ENCODE measurements at regions not wholly inside any gene's neighbourhood (a gene's known extent, or its start where the extent isn't known, plus 50 kb on each side); places are given as distances from the start of the nearest gene placed in this dataset.
"Not testable (repeated sequence)": the region's sequence is repeated elsewhere in the genome, so short reads cannot be mapped to it uniquely, and the experiment has no call there.

DNA sequence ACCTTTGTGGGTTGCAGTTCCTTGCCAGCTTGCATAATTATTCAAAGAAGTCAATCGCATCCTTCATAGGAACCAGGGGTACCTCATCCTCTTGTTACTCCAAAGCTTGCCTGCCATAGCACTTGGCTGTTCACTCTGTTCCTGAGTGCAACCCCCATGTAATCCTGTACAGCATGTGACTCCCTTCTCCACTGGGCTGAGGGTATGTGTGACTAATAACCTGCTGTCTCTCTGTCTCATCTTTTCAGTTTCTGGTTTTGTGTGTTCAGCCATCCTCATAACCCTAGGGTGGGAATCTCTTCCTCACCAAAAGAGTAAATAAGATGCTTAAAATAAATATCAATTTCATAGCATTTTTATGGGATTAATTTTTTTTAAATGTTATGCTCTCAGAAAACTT is 351.9 kb downstream of the S1PR1 start:
- DNase-seq = peak; percentile 2

DNA sequence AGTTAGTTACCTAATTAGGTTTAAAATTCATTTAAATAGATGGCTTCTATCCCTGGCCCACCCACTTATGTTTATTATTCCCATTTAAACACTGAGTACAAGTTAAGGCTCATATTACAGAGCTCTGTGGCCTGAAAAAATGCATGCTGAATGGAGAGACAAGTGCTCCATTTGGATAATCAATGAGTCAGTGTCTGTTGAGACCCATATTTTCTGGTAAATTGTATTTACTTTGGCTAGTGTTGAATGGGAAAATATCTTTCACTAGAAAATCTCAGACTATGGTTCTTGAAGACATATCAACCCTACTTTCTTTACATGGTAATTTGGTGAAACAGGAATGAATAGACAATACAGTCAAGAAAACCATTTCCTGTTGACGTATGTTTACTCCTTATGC is 356.0 kb downstream of the S1PR1 start:
- peak; percentile 40 for DNase-seq

DNA sequence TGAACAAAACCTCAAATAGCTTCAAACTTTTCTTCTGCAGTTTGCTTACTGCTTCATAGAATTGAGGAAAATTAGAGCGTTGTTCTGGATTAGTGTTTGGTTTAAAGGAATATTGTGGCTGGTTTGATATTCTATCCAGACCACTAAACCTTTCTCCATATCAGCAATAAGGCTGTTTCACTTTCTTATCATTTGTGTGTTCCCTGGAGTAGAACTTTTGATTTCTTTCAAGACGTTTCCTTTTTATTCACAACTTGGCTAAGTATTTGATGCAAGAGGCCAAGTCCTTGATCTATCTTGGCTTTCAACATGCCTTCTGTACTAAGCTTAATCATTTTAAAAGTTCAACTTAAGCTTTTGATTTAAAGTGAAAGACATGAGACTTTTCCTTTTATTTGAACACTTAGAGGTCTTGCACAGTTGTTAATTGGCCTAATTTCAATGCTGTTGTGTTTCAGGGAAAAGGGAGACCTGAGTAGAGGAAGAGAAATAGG is 359.1 kb downstream of the S1PR1 start:
- no peak for DNase-seq

DNA sequence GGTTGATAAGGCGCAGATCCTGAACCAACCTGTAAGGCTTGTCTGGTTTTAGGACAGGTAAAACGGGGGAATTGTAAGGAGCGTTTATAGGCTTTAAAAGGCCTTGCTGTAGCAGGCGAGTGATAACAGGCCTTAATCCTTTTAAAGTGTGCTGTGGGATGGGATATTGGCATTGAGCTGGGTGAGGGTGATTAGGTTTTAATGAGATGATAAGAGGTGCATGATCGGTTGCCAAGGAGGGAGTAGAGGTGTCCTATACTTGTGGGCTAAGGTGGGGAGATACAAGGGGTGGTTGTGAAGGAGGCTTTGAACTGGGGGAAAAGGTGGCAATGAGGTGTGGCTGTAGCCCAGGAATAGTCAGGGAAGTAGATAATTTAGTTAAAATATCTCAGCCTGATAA is 363.8 kb downstream of the S1PR1 start:
- DNase-seq = not testable (repeated sequence)

DNA sequence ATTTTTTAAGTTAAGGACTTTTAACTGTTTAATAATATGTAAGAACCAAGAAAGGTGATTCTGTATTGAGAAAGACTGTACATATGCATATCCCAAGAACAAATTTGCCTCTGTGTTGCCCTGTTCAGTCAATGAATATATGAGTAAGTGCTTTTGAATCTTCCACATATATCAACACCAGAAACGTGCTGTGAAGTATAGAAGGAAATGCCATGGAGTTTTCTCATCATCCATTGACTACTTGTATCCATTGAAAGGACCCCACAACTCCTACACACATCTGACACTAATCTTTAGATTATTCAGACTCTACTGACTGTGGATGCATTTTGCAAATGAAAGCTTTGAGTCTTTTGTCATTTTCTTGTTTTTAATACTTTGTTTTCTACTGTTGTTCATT is 366.9 kb downstream of the S1PR1 start:
- peak; percentile 49 for DNase-seq

DNA sequence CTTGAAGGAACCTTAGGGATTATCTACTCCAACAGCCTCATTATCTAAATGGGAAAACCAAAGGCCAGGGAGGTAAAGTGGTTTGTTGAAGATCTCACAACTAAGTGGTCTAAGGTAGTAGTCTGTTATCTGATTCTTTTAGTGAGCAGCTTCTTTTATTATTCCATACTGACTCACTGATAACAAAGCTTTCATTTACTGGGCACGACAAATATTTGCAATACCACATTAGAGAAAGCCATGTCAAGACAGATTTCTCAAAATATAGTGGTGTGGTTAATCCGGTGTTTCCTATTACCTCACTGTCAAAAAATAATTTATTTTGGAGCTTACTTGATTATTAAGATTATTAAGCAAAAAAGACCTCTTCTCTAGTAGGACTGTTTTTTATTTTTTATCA is 369.1 kb downstream of the S1PR1 start:
- DNase-seq = no peak

DNA sequence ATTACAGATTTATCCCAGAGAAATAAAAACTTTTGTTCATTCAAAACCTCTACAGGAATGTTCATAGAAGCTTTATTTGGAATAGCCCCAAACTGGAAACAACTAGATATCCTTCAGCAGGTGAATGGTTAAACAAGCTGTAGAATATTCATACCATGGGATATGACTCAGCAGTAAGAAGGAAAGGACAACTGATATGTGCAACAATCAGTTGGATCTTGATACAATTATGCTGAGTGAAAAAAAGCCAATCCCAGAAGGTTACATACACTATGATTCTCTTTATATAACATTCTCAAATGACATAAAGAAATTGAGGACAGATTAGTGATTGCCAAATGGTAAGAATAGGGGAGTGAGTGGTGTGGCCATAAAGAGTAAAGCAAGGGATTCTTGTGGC is 376.7 kb downstream of the S1PR1 start:
- peak; percentile 2 for DNase-seq

DNA sequence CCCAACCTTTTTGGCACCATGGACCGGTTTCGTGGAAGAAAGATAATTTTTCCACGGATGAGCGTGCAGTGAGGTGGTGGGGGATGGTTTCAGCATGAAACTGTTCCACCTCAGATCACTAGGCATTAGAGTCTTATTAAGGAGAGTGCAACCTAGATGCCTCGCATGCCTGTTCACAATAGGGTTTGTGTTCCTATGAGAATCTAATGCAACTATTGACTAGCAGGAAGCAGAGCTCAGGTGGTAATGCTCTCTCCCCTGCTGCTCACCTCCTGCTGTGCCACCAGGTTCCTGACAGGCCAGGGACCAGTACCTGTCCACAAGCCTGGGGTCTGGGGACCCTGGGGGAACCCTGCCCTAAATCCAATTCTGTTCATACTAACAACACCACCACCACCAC is 377.8 kb downstream of the OLFM3 start:
- no peak for DNase-seq

DNA sequence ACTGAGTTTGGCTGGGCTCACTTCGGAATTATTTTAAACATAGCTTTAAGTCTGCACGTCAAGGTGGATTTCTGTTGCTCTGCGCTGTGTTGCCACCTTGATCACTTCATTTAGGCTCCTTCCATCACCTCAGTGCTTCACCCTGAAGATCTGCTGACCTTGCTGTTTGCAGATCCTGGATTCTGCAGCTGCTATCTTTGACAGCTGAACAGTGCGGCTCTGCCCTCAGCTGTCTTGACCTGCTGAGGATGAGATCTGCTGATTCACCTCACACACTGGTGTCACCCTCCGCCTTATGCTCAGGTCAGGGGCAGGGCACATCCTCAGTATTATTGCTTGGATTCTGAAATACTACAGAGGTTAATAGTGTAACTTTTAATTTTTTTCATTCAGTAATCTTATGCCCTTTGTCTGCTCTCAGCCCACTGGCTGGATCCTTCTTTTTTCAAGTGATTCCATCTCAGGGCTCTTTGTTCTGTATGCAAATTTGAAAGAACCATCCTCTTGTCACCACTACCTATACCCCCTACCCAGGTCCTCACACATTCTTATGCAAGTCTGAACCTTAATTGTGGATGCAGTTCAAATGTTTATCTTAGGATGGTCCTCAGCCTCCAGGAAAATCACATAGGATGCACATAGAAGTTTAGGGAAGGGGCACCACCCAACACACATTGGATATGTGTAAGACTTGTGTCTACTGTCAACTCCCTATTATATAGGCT is 364.0 kb downstream of the OLFM3 start:
- DNase-seq = no peak

DNA sequence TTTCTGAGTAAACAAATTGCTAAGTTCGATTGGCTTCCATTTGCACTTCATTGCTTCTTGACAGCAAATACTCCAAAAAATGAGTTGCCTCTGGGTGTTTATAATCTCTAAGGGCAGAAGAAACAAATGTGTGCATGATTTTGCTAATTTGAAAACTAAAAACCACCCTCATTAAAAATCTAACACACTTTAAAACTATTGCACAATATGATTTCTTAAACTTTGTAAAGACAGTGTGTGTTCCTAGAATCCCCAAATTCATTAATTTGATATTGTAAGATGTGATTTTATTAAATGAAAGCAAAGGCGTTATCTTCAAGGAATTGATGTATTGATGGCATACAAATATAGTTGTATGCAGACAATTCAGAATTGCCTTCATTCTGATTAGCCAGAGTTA is 350.9 kb downstream of the OLFM3 start:
- no peak for DNase-seq

DNA sequence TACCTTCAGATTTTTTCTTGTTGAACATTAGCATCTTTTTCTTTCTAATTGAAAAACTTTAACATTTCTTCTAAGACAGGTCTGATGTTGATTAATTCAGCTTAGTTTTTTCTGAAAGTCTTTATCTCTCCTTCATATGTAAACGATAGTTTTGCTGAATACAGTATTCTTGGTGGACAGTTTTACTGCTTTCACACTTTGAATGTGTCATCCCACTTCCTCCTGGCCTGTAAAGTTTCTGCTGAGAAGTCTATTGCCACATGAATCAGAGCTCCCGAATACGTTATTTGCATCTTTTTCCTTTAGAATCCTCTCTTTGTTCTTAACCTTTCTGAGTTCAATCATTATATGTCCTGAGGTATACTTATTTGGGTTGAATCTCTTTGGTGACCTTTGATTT is 344.2 kb downstream of the OLFM3 start:
- no peak for DNase-seq

DNA sequence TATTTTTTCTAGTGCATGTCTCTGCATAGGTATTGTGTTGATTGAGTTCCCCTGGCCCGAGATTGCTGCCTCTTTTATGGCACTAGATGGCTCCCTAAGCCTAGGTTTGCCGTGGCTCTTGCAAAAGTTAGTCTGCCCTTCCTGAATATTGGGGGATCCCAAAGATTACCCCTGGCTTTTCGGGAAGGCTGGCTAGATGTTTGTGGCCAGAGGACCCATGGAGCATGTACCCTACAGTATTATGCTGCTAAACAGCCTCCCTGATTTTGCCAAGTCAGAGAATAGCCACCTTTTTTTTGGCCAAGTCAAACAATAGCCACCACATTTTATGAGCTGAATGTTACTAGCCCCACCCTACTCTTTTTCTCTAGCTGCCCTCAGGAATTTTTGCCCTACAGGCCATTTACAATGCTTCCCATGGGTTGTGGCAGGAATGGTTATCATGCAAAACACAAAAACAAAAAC is 343.2 kb downstream of the OLFM3 start:
- DNase-seq = no peak

DNA sequence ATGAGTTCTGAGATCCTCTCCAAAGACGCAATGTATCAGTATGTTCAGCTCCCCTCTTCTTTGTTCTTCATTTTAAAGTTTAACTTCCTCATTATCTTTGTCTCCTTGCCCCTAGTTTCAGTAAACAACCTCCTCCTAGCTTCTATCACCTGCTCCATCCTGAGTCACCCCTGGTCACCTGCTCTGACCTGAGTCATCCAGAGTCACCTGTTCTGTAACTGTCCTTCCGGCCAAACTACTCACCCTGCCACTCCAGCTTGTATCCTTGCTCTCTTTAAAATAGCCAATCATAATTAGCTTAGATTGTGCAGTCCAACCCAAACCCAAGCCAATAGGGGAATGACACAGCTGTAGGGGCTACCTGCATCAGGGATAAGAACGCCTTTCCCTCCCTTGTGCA is 332.0 kb downstream of the OLFM3 start:
- no peak for DNase-seq

DNA sequence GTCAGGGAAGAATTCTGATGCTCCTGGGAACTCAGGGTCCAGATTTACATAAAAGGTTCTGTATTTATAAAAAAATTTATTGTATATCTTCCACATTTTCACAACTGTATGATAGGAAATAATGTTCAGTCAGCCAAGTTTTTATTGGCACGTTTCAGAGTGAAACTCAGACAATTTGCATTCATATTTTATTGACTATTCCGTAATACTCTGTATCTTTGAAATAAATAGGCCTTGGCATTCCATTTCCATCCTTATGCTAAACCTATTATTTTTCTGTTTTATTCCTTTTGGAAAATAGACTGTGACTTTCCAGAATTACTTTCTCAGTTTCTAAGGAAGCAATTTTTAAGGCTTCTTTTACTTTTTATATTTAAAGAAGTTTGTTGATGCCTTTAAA is 329.0 kb downstream of the OLFM3 start:
- DNase-seq = no peak

DNA sequence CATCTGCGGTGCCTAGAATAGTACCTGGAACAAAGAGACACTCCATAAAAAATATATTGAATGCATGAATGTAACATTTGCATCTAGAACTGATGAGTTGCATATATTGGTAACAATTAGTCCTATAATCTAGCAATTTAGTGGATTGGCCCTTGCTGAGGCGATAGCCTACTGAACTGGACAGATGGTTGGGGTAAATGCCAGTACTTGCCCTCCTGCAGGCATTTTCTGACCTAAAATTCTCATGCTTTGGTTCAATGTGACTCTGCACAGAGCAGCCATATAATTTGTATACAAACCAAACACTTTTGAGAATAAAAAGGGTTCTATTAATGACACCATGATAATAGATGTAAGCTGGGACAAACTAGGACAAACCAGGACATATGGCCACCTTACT is 313.6 kb downstream of the OLFM3 start:
- no peak for DNase-seq

DNA sequence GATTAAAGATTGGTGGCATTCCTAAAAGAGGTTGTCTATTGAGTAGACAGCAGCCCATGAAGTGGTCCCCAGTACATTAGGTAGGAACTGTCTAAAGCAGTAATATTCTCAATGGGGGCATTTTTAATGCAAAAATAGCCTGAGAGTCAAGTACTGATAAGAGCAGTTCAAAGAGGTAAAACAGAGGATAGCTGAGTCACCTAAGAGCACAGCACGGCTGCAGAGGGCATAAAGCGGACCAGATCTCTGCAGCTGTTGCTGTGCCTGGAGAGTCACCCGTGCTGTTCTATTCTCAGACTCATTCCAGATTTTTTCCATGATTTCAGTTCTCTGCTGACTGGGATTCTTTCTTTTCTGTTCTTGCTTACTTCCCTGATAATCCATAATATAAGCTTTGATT is 313.2 kb downstream of the OLFM3 start:
- no peak for DNase-seq

DNA sequence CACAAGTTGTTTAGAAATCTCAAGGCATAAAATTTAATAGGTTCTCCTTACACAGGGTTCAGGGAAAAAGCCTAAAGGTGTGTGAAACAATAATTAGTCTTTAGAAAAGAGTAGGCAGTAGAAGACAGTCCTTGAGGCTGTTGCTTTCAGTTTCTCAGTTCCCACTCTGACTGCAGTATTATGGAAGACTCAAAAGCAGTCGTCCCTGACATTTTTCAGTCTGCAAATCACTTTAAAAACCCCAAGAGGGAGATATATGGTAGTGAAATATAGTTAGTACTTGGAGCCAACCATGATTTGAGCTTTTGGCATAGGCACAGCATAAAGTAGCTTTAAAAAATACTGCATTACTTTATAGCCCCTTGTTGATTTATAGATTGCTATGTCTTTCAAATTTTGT is 299.7 kb downstream of the OLFM3 start:
- DNase-seq = no peak

DNA sequence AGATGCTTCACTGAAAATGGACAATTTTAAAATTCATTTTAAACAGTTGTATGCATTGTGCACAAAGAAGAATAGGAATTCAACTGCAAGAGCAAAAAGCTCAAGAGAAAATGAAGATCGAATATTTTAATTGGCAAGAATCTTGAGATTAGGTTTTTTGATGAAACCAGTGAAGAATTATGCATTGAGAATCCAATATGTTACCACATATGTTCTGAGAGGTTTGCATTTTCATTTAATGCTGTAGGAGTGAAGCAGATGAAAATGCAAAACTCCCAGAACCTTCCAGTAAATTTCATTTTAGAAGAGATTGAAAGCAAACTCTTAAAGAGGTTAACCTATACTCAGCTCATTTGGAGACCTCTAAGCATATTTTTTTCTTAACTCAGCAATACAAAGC is 298.0 kb downstream of the OLFM3 start:
- DNase-seq = no peak

DNA sequence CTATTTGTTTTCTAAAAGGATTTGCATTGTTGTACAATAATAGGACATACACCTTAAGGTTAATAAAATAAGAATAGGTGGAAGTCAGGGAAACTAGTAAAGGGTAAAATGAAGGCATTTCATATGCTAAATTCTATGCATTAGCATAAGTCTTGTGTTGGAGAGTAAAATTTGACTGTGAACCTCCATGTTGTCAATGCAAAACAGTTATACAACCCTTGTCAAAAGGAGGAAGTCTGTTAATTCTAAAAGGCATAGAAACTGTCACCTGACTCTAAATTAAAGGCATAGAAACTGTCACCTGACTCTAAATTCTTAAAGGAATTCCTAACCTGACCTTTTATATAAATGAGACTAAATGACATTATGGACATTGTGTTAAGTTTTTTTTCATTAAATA is 291.8 kb downstream of the OLFM3 start:
- DNase-seq = no peak

DNA sequence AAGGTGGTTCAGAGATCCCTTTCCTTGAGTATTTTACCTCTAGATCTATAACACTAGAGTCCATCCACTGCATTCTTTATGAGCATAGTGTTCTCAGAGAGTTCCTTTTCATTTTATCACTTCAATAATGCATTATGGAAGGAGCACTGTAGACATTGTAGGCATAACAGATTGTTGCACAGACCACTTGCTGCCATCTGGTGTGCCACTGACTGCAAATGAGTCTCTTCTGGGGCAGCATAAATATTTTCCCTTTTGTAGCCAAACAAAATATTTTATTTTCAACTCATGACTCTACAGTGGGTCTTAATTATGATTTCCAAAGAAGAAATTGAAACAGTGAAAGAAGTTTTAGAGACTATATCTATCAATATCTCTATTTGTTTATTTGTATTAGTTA is 290.4 kb downstream of the OLFM3 start:
- DNase-seq = no peak

DNA sequence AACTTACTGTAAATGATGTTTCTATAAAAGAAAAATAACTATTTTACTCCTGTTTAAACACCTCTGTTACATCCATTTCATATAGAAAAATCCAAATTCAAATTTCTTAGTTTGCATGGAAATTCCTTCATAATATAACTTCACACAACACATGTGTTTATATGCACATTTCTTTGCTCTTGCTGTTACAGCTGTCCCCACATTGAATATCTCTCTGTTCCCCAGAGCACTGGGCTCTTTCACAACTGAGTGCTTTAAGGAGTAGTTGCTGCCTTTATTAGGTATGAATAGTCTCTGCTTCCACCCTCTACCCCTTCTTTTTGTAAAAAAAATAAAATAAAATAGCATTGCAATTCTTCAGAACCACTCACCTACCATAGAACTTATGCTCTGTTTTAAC is 287.0 kb downstream of the OLFM3 start:
- no peak for DNase-seq

DNA sequence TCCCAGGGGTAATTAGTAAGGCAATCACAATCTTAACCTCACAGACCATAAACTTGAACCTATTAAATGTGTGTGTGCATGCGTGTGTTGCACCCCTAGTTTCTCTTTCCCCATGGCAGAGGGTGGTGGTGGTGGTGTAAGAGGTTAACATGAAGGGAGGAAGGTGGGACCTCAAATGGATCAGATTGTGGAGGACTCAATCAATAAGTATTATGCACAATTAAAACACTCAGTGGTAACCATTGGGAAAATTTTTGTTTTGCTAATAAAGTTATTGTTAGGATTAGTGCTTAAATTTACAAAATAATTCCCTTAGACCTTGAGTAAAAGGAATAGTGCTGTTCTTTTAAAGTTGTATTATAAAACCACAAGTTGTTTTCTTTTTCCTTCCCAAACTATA is 283.0 kb downstream of the OLFM3 start:
- DNase-seq = no peak

DNA sequence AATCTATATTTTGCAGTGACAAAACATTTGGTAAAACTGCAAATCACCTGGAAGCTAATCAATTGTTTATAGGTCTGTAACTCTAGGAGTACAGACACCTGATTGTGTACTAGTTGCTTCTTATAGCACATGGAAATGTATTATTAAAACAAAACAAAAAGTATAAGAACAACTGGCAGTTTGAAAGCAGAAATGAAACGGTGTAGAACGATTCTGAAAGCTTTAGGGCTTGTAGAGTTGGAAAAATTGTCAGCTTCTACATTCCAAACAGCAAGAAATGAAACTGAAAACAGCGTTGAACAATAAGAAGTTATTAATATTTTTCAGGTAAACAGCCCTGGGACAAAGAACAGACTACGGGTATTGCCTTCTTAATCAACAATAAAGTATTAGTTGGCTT is 273.3 kb downstream of the OLFM3 start:
- DNase-seq = no peak

DNA sequence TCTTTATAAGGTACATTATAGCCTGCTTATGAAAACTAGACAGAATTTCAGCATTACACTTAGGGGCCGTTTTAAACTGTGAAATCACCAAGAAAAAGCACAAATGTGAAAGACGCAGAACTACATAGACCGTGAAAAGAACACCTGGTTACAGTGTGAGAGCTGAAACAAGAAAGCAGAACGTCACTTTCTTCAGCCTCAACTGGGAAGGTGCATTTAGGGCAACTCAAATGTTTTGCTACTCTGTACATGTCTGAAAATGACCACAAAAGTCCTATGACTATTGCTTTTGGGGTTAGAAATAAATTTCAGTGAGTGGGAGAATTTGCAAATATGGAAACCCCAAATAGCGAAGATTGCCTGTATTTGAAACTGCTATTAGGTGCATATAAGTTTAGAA is 268.7 kb downstream of the OLFM3 start:
- no peak for DNase-seq

DNA sequence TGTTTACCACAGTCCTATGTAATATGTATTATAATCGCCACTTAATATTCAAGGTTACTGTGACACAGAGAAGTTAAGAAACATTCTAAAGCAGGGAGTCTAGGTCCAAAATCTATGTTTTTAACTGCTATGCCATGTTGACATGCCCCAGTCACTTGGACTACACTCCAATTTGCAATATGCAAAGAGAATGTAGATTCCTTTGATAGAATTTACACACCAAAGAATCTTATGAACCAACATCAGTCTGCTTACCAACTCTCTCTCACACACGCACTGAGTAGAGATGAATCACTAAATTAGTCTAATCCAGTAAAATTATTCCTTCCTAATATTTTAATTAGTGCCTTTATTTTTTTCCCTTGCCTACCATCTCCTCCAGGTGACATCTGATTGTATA is 266.2 kb downstream of the OLFM3 start:
- no peak for DNase-seq

All from fibroblast of skin of right biceps (primary cell).